Endothelial cell (in vitro differentiated cells): ENCODE measurements at regions not wholly inside any gene's neighbourhood (a gene's known extent, or its start where the extent isn't known, plus 50 kb on each side); places are given as distances from the start of the nearest gene placed in this dataset.

Experiments used
- DNase-seq: peaks from one replicate; pipeline ENCODE4 v3.0.0; 2021; ENCODE audit warnings: low spot score
- H3K27ac Mint-ChIP-seq: one replicate; pipeline ENCODE4 v1.8.0; 2021; ENCODE audit warnings: mixed read lengths, inconsistent platforms; ENCODE audit not compliant: unreplicated experiment
- H3K27me3 Mint-ChIP-seq: one replicate; pipeline ENCODE4 v1.8.0; 2021; ENCODE audit warnings: mild to moderate bottlenecking, moderate library complexity, mixed read lengths, inconsistent platforms; ENCODE audit not compliant: unreplicated experiment
- H3K36me3 Mint-ChIP-seq: one replicate; pipeline ENCODE4 v1.8.0; 2021; ENCODE audit warnings: mild to moderate bottlenecking, low read depth, mixed read lengths, inconsistent platforms; ENCODE audit not compliant: unreplicated experiment
- H3K4me1 Mint-ChIP-seq: one replicate; pipeline ENCODE4 v1.8.0; 2021; ENCODE audit warnings: mild to moderate bottlenecking, mixed read lengths, inconsistent platforms; ENCODE audit not compliant: unreplicated experiment
- H3K4me3 Mint-ChIP-seq: one replicate; pipeline ENCODE4 v1.8.0; 2021; ENCODE audit warnings: mild to moderate bottlenecking, mixed read lengths, inconsistent platforms; ENCODE audit not compliant: unreplicated experiment
- H3K9me3 Mint-ChIP-seq: one replicate; pipeline ENCODE4 v1.8.0; 2021; ENCODE audit warnings: mixed read lengths, inconsistent platforms; ENCODE audit not compliant: unreplicated experiment
- CTCF ChIP-seq: fragments of 200-600 bp; sonication (generic); IDR thresholded peaks from one replicate; pipeline ENCODE4 v1.5.0; 2021; ENCODE audit warnings: antibody characterized with exemption; ENCODE audit not compliant: unreplicated experiment

- Mint-ChIP-seq H3K27me3 (no peaks in the 10 kb centered on the region), H3K4me3 (no peak overlapping the region), H3K4me1 (no peaks in the 10 kb centered on the region), H3K27ac (no peak overlapping the region), H3K9me3 (no peaks in the 10 kb centered on the region), H3K36me3 (no peaks in the 10 kb centered on the region)
- DNase-seq, result no peak
- no peak for TF ChIP-seq CTCF
Measured at GRCh38 chr7:32275216-32276009, 205.2 kb upstream of the PDE1C start.

GRCh38 chr7:32273297-32273696 lies 203.1 kb upstream of the PDE1C start:
- no peaks in the 10 kb centered on the region for H3K36me3 Mint-ChIP-seq
- no peaks in the 10 kb centered on the region for H3K27me3 Mint-ChIP-seq
- no peak overlapping the region for H3K27ac Mint-ChIP-seq
- DNase-seq, result no peak
- no peak for TF ChIP-seq CTCF
- no peaks in the 10 kb centered on the region for H3K9me3 Mint-ChIP-seq
- H3K4me1 Mint-ChIP-seq, result no peaks in the 10 kb centered on the region
- no peak overlapping the region for H3K4me3 Mint-ChIP-seq

- no peak for TF ChIP-seq CTCF
Measured at GRCh38 chr7:32266932-32267475, 196.8 kb upstream of the PDE1C start.

GRCh38 chr7:32264702-32265284 lies 194.6 kb upstream of the PDE1C start:
- DNase-seq, result no peak
- Mint-ChIP-seq H3K4me1 (no peaks in the 10 kb centered on the region), H3K9me3 (no peaks in the 10 kb centered on the region), H3K27me3 (no peaks in the 10 kb centered on the region), H3K27ac (no peak overlapping the region), H3K36me3 (no peaks in the 10 kb centered on the region), H3K4me3 (no peak overlapping the region)
- no peak for TF ChIP-seq CTCF

More at GRCh38 chr7:32266932-32267475, 196.8 kb upstream of the PDE1C start:
- Mint-ChIP-seq H3K27me3 (no peaks in the 10 kb centered on the region), H3K4me1 (no peaks in the 10 kb centered on the region), H3K9me3 (no peaks in the 10 kb centered on the region), H3K4me3 (no peak overlapping the region), H3K27ac (no peak overlapping the region), H3K36me3 (no peaks in the 10 kb centered on the region)
- DNase-seq, result no peak

- no peak overlapping the region for H3K27ac Mint-ChIP-seq
- H3K36me3 Mint-ChIP-seq, result no peaks in the 10 kb centered on the region
- H3K9me3 Mint-ChIP-seq, result no peaks in the 10 kb centered on the region
- TF ChIP-seq CTCF, result no peak
- no peak for DNase-seq
- H3K4me1 Mint-ChIP-seq, result no peaks in the 10 kb centered on the region
- H3K27me3 Mint-ChIP-seq, result no peaks in the 10 kb centered on the region
- H3K4me3 Mint-ChIP-seq, result no peak overlapping the region
Measured at GRCh38 chr7:32263611-32264010, 193.4 kb upstream of the PDE1C start.
